ENCODE measurements at regions not wholly inside any gene's neighbourhood (a gene's known extent, or its start where the extent isn't known, plus 50 kb on each side); places are given as distances from the start of the nearest gene placed in this dataset.
"Not testable (repeated sequence)": the region's sequence is repeated elsewhere in the genome, so short reads cannot be mapped to it uniquely, and the experiment has no call there.

DNA sequence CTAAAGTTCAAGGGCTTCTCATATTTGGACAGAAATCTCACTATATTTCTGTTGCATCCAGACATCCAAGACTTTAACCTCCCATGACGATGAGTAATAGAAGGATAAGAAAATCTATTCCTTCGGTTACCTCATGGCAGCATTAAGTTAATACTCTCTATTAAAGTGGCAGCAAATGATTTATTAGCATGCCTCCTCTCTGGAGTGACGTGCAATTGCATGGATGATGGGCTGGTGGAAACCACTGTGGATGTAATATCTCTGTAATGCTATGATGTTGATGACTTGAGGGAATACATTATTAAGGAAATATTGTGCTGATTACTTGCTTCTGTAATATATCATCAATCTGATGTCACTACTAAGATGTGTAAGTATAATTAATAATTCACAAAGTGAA is 336.8 kb downstream of the DSEL start:
- ATAC-seq (no peak), DNase-seq (no peak)
- H3K9me3 Mint-ChIP-seq: no peaks in the 10 kb centered on the region
- H3K27ac Mint-ChIP-seq: no peak overlapping the region
- H3K27me3 Mint-ChIP-seq: peaks cover 15% of the 10 kb centered on the region
- no peaks in the 10 kb centered on the region for H3K4me1 Mint-ChIP-seq
- H3K4me3 Mint-ChIP-seq: no peak overlapping the region

DNA sequence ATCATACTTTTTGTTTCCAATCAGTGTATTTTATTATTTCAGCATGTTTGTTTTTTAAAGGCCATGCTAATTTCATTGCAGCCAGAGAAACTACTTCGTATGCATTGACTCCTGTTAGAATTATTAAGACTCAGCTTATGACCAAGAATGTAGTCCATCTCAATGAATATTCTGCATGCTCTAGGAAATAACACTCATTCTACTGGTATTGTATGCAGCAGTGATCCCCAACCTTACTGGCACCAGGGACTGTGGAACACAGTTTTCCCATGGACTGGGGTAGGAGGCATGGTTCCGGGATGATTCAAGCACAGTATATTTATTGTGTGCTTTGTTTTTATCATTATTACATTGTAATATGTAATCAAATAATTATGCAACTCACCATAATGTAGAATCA is 356.9 kb downstream of the DSEL start:
- H3K4me3 Mint-ChIP-seq: no peak overlapping the region
- DNase-seq (no peak), ATAC-seq (no peak)
- no peak overlapping the region for H3K27ac Mint-ChIP-seq
- no peaks in the 10 kb centered on the region for H3K27me3 Mint-ChIP-seq
- H3K4me1 Mint-ChIP-seq: no peaks in the 10 kb centered on the region
- H3K9me3 Mint-ChIP-seq: no peaks in the 10 kb centered on the region

DNA sequence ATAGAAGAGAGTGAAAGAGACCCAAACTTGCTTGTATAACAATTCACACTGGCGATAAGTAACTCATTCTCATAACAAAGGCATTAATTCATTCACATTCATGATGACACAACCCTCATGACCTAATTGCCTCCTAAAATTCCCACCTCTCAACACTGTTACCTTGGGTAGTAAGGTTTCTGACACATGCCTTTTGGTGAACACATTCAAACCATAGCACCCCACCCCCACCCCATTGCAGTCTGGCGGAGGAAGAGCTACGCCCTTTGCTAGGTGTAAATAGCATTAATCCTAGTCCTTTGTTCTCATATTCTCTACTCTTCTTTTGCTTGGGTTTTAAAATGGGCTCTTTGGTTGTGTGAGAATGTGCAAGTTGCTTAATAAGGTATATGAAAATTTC is 361.5 kb downstream of the DSEL start:
- Mint-ChIP-seq H3K27me3 (no peaks in the 10 kb centered on the region), H3K27ac (no peak overlapping the region), H3K4me3 (no peak overlapping the region), H3K9me3 (no peaks in the 10 kb centered on the region), H3K4me1 (no peaks in the 10 kb centered on the region)
- ATAC-seq (no peak), DNase-seq (no peak)

DNA sequence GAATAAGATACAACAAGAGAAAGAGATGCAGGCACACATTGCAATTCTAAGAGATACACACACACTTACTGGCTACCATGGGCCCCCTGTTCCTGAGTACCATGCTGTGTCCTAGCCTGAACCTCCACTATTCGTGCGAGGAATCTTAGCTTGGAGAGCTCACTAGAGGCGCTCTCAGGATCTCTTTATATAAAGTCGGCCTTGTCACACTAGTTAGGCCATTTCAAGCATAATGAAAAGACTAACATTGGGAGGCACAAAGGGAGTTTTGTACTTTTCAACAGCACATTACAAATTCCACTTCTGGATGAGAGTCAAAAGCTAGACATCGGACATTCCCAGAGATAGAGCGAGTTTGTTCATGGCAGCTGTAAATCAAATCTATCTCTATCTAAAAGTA is 365.2 kb downstream of the DSEL start:
- ATAC-seq (no peak), DNase-seq (no peak)
- Mint-ChIP-seq H3K4me1 (no peaks in the 10 kb centered on the region), H3K27me3 (no peaks in the 10 kb centered on the region), H3K9me3 (no peaks in the 10 kb centered on the region), H3K27ac (no peak overlapping the region), H3K4me3 (no peak overlapping the region)

DNA sequence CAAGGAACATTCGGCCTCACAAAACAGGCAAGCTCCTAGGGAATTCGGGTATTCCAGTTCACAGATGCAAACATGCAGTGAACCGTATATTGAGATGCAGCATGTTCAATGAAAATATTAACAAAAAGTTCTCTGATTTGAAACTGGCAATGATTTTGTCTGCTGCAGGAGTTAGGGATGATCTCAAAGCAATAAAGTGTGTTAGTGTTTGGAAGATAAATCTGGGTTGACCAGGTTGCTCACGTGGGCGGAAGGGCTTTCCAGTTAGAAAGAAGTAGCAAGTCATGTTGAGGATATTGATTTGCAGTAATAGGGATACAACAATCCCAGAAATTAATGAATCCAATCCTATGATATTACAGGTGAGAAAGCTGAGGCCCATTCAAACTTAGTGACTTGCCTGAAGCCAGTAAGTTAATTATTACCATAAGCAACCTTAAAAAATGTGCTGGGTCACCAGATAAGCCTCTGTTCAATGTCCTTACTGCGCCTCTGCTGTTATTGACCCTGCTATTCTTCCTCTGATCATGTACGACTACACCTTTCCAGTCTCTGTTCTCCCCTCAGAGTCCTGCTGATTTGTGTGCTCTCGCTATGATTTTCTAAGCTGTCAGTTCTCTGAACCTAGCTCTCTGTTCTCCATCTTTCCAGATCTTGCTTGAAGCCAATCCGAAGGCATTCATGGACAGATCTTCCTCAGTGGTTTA is 370.8 kb downstream of the DSEL start:
- Mint-ChIP-seq H3K9me3 (no peaks in the 10 kb centered on the region), H3K4me3 (no peak overlapping the region), H3K4me1 (no peaks in the 10 kb centered on the region), H3K27ac (no peak overlapping the region), H3K27me3 (peaks cover 6% of the 10 kb centered on the region)
- no peak for ATAC-seq
- DNase-seq: no peak

DNA sequence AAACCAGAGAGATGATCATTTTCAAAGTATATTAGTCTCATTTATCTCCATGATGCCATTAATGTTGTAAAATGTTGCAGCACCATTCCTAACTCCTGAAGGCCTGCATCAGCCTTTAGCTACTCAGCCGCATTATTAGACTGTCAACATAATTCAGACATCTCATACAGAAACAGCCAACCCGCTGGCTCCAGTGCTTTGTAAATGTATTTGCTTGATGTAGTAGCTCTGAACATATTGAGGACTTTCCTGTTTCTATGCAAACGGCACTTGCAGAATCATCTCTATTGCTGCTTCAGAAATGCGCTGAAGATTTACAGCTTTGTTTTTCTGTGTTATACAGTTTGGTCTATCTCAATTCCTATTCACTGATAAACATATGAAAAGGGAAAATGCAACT is 372.2 kb downstream of the DSEL start:
- Mint-ChIP-seq H3K4me3 (no peak overlapping the region), H3K27ac (no peak overlapping the region), H3K4me1 (no peaks in the 10 kb centered on the region), H3K27me3 (peaks cover 6% of the 10 kb centered on the region), H3K9me3 (no peaks in the 10 kb centered on the region)
- ATAC-seq (no peak), DNase-seq (no peak)

DNA sequence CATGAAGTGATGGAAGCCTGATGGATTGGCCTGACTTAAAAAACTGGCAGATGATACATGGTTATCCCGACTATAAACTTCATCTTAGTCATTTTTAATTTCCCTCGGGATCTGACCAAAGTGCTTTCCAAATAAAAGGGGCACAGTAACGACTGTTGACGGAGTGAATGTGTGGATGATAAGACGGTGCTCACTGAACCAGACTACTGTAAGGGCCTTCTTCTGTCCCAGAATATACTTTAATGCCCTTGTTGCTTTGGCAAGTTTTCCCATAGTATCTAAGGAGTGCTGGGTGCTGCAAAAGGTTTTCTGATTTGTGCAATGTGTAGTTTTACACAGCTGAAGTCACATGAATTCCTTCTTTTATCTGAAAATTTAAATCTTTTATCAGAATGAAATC is 373.5 kb downstream of the DSEL start:
- ATAC-seq: no peak
- H3K4me1 Mint-ChIP-seq: no peaks in the 10 kb centered on the region

DNA sequence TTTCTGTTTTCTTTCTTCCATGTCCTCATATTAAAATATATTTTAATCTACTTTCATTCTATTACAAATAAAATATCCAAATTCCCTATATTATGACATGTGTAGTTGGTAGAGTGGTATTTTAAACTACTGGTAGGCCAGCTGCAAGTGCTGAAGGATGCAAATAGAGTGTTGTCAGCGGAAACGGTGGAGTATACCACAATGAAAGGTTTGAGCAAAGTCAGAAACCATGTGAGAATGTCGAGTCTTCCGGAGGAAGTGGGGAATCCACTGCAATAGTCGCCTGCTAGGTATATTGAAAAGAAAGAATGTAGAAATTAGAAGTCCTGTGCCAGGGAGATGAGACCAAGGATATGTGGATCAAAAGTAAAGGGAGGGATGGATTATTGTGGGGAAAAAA is 373.9 kb downstream of the DSEL start:
- no peak for DNase-seq
- no peaks in the 10 kb centered on the region for H3K9me3 Mint-ChIP-seq
- no peak overlapping the region for H3K4me3 Mint-ChIP-seq
- ATAC-seq: no peak
- H3K4me1 Mint-ChIP-seq: no peaks in the 10 kb centered on the region
- no peak overlapping the region for H3K27ac Mint-ChIP-seq
- H3K27me3 Mint-ChIP-seq: peaks cover 6% of the 10 kb centered on the region

More for the DNA sequence above, 373.5 kb downstream of the DSEL start:
- no peak for DNase-seq
- Mint-ChIP-seq H3K27me3 (peaks cover 6% of the 10 kb centered on the region), H3K9me3 (no peaks in the 10 kb centered on the region), H3K4me3 (no peak overlapping the region), H3K27ac (no peak overlapping the region)

DNA sequence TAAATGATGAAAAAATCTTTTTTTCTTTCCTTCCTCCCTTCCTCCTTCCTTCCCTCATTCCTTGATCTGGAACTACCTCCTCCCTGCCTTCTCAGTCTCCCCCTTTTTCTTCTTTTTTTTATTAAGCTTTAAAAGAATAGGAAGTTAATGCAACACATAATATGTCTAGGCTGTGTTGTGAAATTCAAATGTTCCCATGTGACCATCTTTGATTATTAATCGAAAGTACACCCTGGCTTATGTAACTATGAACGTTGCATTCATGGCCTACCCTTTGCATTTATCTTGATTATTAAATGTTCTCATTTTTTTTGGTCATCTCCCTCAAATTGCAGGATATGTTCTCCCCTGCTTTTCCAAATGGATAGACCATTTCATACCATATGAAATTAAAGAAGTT is 376.0 kb downstream of the DSEL start:
- Mint-ChIP-seq H3K4me3 (no peak overlapping the region), H3K27ac (no peak overlapping the region), H3K9me3 (no peaks in the 10 kb centered on the region), H3K4me1 (no peaks in the 10 kb centered on the region), H3K27me3 (peaks cover 6% of the 10 kb centered on the region)
- ATAC-seq (no peak), DNase-seq (no peak)

DNA sequence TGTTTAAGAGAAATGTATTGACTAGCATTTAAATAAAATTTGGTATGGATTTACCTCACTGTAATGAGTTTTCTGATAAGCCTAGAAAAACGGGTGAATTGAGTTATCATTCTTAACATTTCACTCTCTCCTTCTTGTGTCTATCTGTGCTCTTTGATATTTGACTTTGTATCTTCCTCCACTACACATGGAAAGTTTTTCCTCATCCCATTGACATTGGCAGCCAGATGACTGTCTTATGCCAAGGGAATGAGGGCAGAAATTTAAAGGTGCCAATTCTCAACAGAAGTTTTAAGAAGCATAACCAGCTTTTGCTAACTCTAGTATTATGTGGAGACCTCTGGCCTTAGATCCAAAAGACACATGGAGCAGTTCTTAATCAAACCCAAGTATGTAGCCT is 376.6 kb downstream of the DSEL start:
- ATAC-seq: no peak
- no peaks in the 10 kb centered on the region for H3K9me3 Mint-ChIP-seq
- peaks cover 6% of the 10 kb centered on the region for H3K27me3 Mint-ChIP-seq

DNA sequence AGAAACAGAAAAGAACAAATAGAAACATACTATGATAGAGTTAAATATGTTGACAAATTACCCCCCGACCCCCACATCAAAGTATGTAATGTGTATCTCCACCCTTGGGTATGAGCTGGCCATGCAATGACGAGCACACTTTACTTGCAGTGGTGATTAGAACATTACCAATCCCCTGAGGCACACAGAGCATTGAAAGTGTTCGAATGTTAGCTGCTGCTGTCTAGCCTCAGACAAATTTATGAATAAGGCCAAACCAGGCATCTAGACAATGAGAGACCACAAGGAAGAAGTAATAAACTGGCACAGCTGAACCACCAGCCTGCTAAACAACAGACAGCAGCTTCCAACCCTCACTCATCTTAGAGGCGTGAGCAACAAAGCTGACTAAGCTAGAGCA is 380.5 kb downstream of the DSEL start:
- H3K27ac Mint-ChIP-seq: no peak overlapping the region

More for the DNA sequence above, 376.6 kb downstream of the DSEL start:
- no peak for DNase-seq
- Mint-ChIP-seq H3K27ac (no peak overlapping the region), H3K4me1 (no peaks in the 10 kb centered on the region), H3K4me3 (no peak overlapping the region)

DNA sequence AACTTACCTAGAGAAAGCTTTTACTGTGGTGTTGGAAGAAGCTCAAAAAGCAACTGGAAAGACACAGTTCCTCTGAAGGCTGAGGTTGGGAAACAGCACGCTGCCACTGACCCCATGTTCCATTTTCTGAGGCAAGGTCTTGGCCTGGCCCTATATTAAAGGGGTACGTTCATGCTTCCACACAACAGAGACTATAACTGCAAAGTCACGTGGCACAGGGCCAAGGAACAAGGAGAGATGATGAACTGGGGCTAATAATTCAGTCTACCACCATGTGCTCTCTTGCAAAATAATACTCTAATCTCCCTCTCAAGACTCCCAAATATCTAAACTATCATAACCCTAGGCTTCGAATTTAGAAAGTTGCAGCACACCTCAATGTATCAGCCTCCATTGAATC is 381.6 kb downstream of the DSEL start:
- no peak overlapping the region for H3K27ac Mint-ChIP-seq
- H3K4me1 Mint-ChIP-seq: no peaks in the 10 kb centered on the region
- no peaks in the 10 kb centered on the region for H3K27me3 Mint-ChIP-seq
- no peaks in the 10 kb centered on the region for H3K9me3 Mint-ChIP-seq
- ATAC-seq (no peak), DNase-seq (no peak)
- no peak overlapping the region for H3K4me3 Mint-ChIP-seq

More for the DNA sequence above, 380.5 kb downstream of the DSEL start:
- no peak for ATAC-seq
- H3K27me3 Mint-ChIP-seq: no peaks in the 10 kb centered on the region
- H3K4me1 Mint-ChIP-seq: no peaks in the 10 kb centered on the region
- H3K4me3 Mint-ChIP-seq: no peak overlapping the region
- no peak for DNase-seq
- H3K9me3 Mint-ChIP-seq: no peaks in the 10 kb centered on the region

DNA sequence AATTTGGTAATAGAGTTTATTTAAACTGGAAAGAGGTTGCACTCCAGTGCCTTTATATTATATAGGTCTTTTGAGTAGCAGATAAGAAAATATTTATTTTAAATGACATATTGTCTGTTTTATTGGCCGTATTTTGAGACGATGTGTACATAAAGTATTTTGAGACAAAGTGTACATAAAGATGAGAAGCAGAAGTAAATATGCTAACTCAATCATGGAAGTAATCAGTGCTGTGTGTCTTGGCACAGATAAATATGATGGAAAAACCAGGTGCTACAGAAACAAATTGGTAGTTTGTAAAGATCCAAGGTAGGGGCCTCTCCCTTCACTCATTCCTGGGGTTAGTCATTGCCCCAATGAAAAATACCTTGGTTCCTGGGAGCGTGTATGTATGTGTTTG is 382.9 kb downstream of the DSEL start:
- Mint-ChIP-seq H3K27ac (no peak overlapping the region), H3K27me3 (no peaks in the 10 kb centered on the region), H3K4me3 (no peak overlapping the region), H3K4me1 (no peaks in the 10 kb centered on the region), H3K9me3 (no peaks in the 10 kb centered on the region)
- ATAC-seq (no peak), DNase-seq (no peak)

DNA sequence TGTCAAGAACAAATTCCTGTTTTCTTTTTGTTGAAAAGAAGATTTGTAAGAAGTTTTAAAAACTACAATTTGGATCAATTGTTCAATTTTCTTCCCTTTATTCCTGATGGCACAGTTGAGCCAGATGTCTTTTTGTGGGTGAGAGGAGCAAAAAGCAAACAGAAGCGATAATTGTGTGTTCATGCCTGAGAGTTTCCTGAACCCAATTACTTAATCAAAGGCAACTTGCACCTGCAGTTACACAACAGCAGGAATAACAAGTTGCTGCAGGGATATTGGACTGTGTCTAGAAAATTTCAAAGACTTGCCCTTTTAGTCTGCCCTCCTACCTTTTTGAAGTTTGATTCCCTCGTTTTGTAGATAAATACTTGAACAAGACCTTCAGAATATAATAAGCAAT is 383.6 kb downstream of the DSEL start:
- Mint-ChIP-seq H3K4me3 (no peak overlapping the region), H3K4me1 (no peaks in the 10 kb centered on the region), H3K27ac (no peak overlapping the region), H3K27me3 (no peaks in the 10 kb centered on the region), H3K9me3 (no peaks in the 10 kb centered on the region)
- ATAC-seq (no peak), DNase-seq (no peak)

DNA sequence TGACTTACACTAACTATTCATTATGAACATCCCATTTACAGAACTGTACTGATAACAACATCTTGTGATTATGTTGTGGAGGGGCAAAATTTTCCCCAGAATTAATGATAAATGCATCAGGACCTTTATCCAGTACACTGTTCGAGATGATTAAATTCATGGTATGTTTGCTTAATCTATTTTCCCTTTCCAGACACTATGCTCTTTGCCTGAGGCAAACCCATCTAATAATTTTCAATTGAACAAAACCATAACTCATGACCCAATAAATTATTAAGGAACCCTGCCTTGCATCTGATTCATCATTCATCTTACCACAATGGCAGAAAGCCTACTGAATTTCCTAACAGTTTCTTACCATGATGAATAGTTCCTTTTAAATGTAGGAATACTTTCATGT is 385.0 kb downstream of the DSEL start:
- H3K9me3 Mint-ChIP-seq: no peaks in the 10 kb centered on the region
- no peak for DNase-seq
- no peak overlapping the region for H3K4me3 Mint-ChIP-seq
- no peaks in the 10 kb centered on the region for H3K4me1 Mint-ChIP-seq
- no peaks in the 10 kb centered on the region for H3K27me3 Mint-ChIP-seq
- H3K27ac Mint-ChIP-seq: no peak overlapping the region
- ATAC-seq: no peak

DNA sequence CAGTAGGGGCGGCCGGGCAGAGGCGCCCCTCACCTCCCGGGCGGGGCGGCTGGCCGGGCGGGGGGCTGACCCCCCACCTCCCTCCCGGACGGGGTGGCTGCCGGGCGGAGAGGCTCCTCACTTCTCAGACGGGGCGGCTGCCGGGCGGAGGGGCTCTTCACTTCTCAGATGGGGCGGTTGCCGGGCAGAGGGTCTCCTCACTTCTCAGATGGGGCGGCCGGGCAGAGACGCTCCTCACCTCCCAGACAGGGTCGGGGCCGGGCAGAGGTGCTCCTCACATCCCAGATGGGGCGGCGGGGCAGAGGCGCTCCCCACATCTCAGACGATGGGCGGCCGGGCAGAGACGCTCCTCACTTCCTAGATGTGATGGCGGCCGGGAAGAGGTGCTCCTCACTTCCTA is 389.8 kb downstream of the DSEL start:
- ATAC-seq, H3K27ac Mint-ChIP-seq, H3K4me3 Mint-ChIP-seq, H3K4me1 Mint-ChIP-seq, H3K27me3 Mint-ChIP-seq, H3K9me3 Mint-ChIP-seq, DNase-seq: not testable (repeated sequence)

DNA sequence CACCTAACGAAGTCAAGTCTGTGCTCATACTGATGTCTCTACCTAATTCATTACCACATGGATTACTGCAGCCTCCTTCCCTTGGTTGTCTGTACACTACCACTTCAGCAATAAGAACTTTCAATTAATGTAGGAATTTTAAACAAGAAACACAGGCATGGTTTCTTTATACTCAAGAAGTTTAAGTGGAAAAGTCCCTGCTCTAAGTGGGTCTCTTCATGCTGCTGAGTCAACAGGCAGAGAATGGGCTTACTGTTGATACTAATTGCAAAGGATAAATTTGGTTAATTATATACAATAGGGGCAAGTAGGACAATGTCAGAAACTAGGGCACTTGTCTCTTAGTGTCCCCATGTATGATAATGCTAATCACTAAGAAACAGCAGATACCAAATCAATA is 392.6 kb downstream of the DSEL start:
- H3K27me3 Mint-ChIP-seq: peaks cover 18% of the 10 kb centered on the region
- no peaks in the 10 kb centered on the region for H3K4me1 Mint-ChIP-seq
- ATAC-seq: no peak
- DNase-seq: no peak
- H3K27ac Mint-ChIP-seq: no peak overlapping the region
- H3K4me3 Mint-ChIP-seq: no peak overlapping the region
- H3K9me3 Mint-ChIP-seq: no peaks in the 10 kb centered on the region

Measured in stimulated activated naive CD8-positive, alpha-beta T cell treated with anti-CD3 and anti-CD28 coated beads, Interleukin-15, amount 100 ng/mL, for 72 hours (primary cell).